HG03196 (cell line): ENCODE measurements at regions not wholly inside any gene's neighbourhood (a gene's known extent, or its start where the extent isn't known, plus 50 kb on each side); places are given as distances from the start of the nearest gene placed in this dataset.
"Not testable (repeated sequence)": the region's sequence is repeated elsewhere in the genome, so short reads cannot be mapped to it uniquely, and the experiment has no call there.

ENCODE experiments used
- ATAC-seq: cut with Tn5 transposase; IDR thresholded peaks from one replicate; pipeline ENCODE4 v1.9.1; 2021; ENCODE audit not compliant: unreplicated experiment

DNA sequence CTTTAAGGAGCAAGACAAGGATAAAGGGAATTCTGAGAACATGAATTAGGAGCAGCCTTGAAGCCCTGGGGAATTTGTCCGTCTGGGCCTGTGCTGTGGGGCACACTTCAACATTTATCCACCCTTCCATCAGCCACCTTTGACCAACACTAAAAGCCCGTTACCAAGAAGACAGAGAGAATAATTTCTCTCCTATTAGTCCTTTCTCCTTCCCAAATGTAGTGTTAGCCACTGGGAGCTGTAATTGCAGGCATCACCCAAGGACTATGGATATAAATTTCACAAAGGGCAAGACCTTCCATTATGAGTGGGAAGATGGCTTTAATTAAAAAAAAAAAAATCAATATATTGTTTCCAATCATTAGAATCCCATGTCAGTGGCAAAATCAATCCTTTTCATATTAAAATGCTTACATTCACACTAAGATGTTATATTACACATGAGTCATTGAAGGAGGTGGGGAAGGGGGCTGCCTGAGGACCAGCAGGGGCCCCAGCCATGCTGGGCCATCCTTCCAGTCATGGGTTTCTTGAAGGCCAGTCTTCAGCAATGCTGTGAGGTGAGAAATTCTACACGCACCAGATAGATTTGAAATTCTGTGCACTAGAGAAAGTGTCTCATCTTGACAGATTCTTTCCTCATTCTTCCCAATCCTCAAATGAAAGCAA, 292.5 kb upstream of the NRP1 start:
- ATAC-seq, result no peak

DNA sequence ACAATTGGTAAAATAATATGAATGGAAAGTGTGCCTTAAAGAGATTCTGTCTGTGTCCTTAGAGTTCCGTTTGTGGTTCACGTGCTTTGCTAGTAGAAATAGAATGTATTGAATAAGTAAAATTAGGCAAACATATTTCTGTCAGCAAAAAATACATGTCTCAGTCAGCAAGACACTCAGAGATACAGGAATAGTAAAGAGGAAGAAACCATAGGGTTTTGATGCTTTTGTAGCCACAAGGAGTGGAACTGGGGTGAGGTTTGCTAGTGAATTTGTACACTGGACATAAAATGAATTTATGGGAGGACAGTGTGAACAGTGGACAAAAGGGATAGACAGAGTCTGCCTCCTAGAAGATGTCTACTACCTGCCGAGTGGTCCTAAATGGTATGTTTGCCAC, 289.2 kb upstream of the NRP1 start:
- no peak for ATAC-seq

DNA sequence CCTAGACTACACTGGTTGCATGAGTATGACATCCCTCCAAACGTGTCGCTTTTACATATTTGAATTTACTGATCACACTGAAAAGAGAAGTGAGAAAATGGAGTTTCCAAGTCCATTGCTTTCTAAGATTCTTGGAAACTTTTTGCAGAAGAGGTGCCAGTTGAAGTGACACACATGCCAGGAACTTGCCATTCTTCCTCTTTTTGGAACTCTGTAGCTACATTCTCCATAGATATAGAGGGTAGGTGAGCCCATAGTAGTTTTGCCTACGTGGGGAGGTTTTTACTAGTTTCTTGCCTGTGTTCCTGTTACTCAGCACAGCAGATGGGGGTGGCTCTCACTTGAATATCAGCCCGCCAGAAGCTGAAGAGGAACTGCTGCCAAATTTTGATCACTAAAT, 286.6 kb upstream of the NRP1 start:
- ATAC-seq, result no peak

DNA sequence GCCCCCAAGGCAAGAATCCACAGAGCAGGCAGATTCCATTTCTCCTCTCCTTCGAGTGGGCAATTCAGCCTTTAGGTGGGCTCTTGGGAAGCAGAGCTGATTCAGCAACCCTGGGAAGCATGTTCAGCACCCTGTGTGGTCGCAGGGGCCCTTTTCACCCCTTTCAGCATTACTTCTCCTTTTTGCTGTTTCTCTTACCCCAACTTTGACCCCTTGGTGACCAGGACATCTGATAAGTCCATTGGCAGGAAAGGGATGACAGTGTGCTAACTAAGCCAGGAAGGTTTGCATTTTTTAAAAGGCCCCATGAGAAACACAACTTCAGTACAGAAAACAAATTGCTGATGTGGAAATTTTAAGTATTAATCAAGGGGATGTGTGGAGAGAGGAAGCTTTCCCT, 283.7 kb upstream of the NRP1 start:
- no peak for ATAC-seq

DNA sequence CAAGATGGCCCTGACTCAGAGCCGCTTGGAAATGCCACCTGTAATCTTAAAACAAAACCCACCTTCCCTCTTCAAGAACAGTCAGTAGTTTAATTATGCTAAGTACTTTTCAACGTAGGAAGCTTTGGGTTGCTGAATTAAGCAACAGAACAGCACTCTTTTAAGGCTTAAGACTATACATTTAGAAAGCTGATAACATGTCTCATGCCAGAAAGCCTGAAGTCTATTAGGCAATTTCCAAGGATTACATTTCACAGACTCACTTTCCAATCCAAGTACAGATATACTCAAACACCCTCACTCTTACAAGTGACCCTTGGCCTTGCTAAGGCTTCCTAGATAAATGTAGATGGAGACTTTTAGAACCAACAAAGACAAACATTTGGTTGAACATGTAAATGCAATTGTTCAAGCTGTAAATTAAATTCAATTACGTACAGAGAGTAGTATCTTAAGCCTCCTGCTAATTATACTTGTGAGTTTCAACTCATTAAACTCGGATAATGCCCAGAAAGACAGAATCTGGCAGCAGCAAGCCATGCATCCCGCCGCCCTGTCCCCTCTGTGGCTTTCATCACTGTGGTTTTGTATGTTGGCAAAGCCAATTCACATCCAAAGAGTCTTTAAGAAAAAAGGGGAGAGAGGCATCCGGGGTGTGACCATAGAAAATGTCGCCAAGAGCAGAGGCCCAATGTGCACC, 283.1 kb upstream of the NRP1 start:
- ATAC-seq, result no peak

DNA sequence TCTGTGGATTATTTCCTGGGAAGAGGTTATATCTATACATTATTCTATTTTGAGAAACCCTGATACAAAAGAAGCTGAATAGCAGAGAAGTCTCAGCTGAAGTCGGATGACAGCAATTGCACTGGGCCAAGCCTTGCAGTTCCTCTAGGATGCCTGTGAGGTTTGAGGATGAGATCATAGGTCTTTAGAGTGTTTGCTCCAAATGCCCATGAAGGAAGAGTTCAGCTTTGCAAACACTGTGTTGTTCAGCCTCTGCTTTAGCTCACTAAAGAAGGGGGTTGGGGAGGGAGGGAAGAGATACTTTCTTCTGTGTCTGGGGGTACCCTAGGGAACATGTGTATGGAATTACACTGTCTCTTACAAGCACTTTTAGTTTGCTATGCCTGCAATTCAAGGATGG, 282.5 kb upstream of the NRP1 start:
- ATAC-seq, result no peak

DNA sequence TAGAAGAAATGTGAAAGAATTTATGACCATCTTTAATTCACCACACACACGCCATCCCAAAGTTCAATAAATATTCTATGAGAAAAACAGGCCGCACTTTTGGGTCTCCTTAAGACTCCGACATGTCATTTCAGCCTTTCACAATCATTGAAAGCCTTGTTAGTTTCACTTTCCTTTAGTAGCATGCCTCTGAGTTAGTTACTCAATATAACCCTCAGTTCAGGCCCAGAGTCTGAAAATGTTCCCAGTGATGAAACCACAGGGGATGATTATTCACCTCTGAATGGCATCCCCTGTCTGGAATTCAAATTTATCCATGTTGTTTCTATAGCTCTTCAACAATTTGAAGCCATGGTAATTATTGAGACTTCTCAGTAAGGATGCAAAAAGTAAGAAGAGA, 278.1 kb upstream of the NRP1 start:
- ATAC-seq, result no peak

DNA sequence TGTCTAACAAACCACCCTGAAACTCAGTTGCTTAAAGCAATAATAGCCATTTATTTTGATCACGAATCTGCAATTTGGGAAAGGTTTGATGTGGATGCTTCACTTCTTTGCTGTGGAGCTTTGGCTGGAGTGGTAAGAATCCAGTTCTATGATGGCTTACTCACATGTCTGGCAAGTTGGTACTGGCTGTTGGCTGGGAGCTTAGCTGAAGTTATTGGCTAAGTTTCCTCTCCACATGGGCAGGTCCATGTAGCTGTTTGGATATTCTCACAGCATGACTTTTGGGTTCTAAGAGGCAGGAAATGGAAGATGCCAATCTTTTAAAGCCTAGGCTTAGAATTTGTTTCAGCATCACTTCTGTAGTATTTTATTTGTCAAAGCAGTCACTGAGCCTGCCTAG, 277.6 kb upstream of the NRP1 start:
- ATAC-seq, result no peak

DNA sequence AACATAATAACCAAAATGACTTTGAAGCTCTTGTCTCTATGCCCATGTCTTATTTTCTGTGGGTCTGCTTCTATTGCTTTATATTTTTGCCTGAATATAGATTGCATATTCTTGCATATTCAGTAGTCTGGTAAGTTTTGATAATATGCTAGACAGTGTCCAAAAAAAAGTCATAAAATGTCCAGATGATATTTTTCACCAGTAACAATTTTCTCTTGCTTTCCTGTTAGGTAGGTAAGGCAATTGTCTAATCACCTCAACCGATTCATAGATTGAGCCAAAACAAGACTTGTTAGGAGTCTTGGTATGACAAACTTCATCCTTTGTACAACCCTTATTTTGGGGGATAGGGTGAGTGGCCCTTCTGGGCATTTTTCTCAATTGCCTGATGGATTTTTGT, 277.0 kb upstream of the NRP1 start:
- no peak for ATAC-seq

DNA sequence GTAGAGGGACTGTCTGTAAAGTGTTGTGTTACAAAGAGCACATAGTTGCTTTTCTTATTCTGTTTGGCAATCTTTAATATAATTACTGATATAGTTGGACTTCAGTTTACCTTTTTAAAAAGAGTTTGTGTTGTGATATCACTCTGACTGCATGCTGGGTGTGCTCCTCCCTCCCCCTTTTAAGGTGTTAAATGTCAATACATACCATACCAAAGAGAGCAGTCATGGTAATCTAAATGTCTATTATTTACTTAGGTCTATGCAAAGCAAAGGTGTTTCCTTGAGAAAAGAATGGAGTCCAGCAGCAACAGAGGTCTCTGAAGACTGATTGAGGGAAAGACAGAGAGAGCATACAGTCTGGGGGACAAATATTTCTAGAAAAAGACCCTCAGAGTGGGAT, 275.1 kb upstream of the NRP1 start:
- no peak for ATAC-seq

DNA sequence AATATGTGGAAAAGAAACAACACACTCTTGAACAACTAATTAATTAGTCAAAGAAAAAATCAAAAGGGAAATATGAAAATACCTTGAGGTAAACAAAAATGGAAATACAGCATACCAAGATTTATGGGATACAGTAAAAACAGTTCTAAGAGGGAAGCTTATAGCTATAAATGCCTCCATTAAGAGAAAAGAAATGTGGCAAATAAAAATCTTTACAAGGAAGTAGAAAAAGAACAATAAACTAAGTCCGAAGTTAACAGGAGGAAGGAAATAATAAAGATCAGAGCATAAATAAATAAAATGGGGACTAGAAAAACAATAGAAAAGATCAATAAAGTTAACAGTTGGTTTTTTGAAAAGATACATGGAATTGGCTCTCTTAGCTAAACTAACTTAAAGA, 267.8 kb upstream of the NRP1 start:
- no peak for ATAC-seq

DNA sequence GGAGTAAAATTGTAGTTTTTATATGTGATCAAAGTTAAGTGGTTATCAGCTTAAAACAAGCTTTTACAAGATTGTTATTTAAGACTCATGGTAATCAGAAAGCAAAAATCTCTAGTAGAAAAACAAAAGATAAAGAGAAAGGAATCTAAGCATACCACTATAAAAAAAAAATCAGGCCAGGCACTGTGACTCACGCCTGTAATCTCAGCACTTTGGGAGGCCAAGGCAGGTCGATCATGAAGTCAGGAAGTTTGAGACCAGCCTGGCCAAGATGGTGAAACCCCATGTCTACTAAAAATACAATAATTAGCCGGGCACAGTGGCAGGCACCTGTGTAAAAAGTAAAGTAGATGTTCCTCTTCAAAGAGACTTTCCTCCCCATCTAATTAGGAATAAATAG, 265.9 kb upstream of the NRP1 start:
- ATAC-seq, result no peak

DNA sequence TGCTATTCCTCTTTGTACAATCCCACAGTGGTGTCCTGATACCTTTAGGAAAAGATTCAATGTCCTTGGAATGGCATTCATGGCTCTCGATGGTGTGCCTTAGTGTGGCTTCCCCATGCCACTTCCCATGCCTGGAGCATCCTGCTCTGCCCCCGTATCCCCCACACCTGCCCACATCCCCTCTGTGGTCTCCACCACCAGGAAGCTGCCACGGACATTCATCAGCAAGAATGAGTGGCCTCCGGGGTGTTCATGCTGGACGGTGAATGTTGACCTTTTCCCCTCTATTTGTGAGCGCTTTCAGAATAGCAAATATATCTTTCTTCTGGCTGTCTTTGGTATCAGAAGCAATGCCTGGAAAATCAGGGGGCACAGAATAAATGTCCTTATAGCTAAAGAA, 262.0 kb upstream of the NRP1 start:
- ATAC-seq, result no peak

DNA sequence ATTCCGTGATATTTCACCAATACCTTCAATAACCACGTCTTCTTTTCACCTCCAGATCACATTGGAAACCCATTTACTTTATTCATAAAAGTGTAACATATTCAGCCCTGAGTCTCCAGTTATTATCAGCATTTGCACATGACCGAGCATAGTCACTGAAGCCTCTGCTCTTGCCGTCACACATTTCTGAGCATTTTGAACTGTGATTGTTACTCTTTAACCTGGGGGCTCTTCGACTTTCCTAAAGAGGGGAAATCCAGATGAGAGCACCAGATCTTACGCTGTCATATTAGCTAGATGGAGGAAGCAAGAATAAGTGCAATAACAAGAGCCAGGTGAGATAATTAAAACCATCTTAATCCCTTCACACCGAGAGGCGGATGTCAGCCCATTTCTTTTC, 260.0 kb upstream of the NRP1 start:
- ATAC-seq, result no peak

DNA sequence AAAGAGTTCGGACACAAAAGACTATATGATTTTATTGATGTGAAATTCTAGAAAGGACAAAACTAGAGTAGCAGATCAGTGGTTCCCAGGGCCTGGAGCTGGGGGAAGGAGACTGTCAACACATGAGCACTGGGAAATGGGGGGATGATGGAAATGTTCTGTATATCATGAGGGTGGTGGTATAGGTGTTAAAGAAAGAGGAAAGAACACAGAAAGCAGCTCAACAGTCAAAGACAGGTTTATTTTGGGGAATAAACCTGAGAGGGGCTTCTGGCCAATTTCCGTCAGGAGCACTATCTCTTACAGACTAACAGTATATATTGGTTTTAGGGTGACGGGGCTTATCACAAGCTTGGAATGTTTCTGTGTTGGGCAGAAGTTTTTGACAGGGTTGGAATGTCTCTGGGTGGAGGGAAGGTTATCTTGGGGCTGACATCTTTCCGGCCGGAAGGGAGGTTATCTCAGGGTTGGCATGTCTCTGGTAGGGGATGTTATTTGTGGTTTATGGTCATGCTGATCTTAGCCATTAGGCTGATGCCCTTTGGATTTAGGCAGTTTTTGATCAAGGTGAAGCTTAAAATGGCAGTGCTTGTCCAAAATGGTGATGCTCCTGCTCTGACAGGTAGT, 254.6 kb upstream of the NRP1 start:
- no peak for ATAC-seq

DNA sequence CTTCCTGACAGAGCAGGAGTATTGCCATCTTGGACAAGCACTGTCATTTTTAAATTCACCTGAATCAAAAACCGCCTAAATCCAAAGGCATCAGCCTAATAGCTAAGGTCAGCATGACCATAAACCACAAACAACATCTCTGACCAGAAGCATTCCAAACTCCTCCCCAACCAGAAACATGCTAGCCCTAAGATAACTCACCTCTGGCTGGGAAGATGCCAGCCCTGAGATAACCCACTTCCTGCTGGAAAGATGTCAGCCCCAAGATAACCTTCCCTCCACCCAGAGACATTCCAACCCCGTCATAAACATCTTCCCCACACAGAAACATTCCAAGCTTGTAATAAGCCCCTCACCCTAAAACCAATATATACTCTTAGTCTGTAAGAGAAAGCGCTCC, 250.1 kb upstream of the NRP1 start:
- ATAC-seq, result not testable (repeated sequence)

DNA sequence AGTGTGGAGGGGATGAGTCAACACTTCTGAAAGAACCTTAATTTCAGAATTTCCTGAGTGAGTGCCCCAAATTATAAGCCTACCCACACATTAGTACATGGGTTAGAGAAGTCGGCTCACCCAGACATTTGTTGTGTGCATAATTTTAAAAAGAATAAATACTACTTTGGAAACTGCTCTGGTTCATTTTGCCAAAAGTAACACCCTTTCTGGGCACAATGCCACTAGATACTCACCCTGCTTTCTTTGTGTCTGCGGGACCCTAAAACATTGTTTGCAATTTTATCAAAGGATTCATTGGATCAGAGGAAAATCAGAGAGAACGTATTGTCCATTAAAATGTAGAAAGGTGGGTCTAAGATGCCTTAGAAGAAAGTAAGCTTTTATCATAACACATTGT, 245.5 kb upstream of the NRP1 start:
- ATAC-seq, result no peak

DNA sequence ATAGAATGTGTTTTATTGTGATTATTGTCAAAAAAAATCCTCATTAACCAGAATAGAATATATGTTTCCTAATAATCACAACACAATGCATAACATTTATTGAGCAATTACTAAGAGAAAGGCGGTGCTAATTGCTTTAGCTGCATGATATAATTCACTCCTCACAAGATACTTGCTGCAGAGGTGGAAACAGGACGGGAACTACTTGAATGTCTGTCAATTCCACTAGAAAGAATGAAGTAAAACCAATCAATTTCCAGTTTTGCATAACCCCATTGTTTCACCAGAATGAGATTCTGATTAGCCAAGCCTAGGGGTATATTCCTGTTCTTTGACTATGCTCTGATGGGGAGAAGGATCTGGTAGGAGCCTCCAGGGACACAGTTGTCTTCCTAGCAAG, 239.1 kb upstream of the NRP1 start:
- ATAC-seq, result no peak

DNA sequence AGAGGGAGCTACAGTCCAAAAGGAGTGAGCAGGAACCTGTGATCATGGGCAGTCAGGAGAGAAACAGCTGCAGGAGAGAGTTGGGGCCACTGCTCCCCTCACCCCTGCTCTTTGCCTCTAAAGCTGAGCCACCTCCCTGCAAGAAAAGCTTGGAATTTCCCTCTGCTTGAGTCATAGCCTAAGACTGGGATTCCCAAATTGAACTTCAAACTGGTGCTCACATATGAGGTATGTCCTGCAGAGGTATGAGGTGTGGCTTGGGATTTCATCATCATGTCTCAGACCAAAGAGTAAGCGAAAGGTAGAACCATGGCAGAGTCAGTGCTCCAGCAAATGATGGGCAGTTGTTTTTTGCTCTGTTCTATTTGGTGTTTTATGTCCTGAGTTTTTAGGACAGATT, 237.1 kb upstream of the NRP1 start:
- ATAC-seq, result no peak

DNA sequence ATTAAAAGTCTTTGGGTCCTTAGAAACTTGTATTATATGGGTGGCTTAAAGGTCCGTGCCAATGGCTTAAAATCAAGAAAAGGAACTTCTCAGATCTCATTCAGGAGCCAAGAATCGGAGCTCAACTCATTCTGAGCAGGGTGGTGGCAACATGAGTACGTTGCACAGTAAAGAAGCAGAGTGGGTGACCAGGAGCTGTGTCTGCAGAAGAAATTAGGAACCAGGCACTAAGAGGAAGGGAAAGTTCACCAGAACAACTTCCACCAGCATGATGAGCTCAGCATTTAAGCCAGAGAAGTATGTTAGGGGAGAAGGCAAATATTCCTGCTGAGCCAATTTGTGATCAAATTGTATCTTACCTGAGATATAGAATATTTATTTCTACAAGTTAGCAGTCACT, 236.0 kb upstream of the NRP1 start:
- ATAC-seq, result no peak

DNA sequence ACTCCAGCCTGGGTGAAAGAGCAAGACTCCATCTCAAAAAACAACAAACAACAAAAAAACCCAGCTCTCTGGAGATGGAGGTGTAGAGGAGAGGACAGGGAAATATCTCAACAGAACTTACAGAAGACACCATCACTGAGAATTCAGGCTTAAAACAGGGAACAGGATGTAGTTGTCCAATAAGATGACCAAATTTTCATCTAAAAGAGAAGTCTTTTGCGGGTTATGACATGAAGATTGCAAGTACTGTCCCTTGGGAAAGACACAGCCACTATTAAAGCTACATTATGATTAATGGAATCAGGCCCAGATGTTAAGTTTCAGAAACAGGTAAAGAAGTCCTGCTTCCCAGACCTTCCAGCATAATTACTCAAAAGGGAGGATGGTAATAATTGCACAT, 235.2 kb upstream of the NRP1 start:
- ATAC-seq, result no peak

DNA sequence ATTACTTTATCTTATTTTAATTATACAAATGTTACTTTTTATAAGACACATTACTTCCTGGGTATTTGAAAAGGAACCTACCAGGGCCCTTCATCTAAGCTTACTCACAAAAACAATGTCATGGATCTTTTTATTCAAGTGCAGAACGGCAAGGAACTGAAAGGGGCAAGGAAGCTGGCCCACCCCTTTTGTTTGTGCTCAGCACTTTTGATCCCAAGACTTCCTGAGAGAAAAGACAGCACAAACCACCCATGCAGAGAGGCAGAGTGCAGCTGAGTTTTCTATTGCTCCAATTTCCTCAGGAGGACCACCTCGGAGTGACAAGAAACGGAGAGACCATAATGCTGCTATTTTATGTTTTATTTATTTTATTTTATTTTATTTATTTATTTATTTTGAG, 232.0 kb upstream of the NRP1 start:
- ATAC-seq, result no peak

DNA sequence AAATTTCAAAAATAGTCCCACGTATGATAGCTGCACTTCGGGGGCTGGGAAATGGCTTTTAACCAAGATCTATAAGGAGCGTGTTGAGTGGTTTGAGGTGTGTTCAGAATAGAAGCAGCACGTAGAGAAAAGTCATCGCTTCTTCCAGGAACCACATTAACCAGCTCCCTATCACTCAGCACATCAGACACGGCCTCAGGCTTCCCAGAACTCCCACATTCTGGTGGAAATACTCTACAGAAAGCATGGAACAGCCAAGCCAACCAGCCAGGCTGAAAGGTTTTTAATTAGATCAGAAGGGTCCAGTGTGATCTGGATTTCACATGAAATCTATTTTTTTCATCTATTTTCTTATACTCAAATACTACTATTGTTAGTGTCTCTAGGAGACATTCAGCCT, 231.5 kb upstream of the NRP1 start:
- ATAC-seq, result no peak
